Astrocyte of the spinal cord (primary cell): ENCODE measurements at regions not wholly inside any gene's neighbourhood (a gene's known extent, or its start where the extent isn't known, plus 50 kb on each side); places are given as distances from the start of the nearest gene placed in this dataset.

Experiments
- DNase-seq: peaks from one replicate; pipeline ENCODE4 v3.0.0; 2011; ENCODE audit warnings: low read depth, low spot score
- H3K4me3 ChIP-seq: 2 replicates; pipeline ENCODE4 v1.5.1; 2011; ENCODE audit warnings: low read depth, mild to moderate bottlenecking, low read length, moderate library complexity
- CTCF ChIP-seq: IDR thresholded peaks from 2 replicates; pipeline ENCODE4 v1.5.1; 2012; ENCODE audit warnings: low read depth, mild to moderate bottlenecking, low read length, inconsistent platforms
- in situ Hi-C: cut with HindIII; loops from 2 replicates; pipeline ENCODE4 v1.10.0; 2017; ENCODE audit warnings: low sequenced_read_pairs

- peak; percentile 7 for DNase-seq
- H3K4me3 ChIP-seq: no peak overlapping the region
- in situ Hi-C loops: no loop called here
- TF ChIP-seq CTCF: no peak
Measured at GRCh38 chr13:80430561-80430960, 89.6 kb upstream of the SPRY2 start.

- H3K4me3 ChIP-seq: no peak overlapping the region
- TF ChIP-seq CTCF: no peak
- in situ Hi-C loops: no loop called here
- no peak for DNase-seq
Measured at GRCh38 chr13:80428349-80429096, 87.6 kb upstream of the SPRY2 start.

- in situ Hi-C loops: no loop called here
Measured at GRCh38 chr13:80419416-80419815, 78.5 kb upstream of the SPRY2 start.

GRCh38 chr13:80413611-80414010, 72.7 kb upstream of the SPRY2 start:
- no peak for TF ChIP-seq CTCF
- in situ Hi-C loops: no loop called here
- no peak for DNase-seq
- no peak overlapping the region for H3K4me3 ChIP-seq

More at GRCh38 chr13:80419416-80419815, 78.5 kb upstream of the SPRY2 start:
- no peak for TF ChIP-seq CTCF
- H3K4me3 ChIP-seq: no peak overlapping the region
- DNase-seq: no peak

GRCh38 chr13:80408270-80408669, 67.3 kb upstream of the SPRY2 start:
- in situ Hi-C loops: no loop called here
- no peak for TF ChIP-seq CTCF
- no peak overlapping the region for H3K4me3 ChIP-seq
- no peak for DNase-seq

GRCh38 chr13:80400865-80401426, 60.0 kb upstream of the SPRY2 start:
- in situ Hi-C loops: no loop called here
- H3K4me3 ChIP-seq: no peak overlapping the region
- TF ChIP-seq CTCF: no peak
- DNase-seq: no peak
